Dermis blood vessel endothelial cell (primary cell): ENCODE measurements at regions not wholly inside any gene's neighbourhood (a gene's known extent, or its start where the extent isn't known, plus 50 kb on each side); places are given as distances from the start of the nearest gene placed in this dataset.
A peak's percentile ranks its signal among the peaks of the same experiment; 100 is the strongest.
"Not testable (repeated sequence)": the region's sequence is repeated elsewhere in the genome, so short reads cannot be mapped to it uniquely, and the experiment has no call there.

Experiments
- DNase-seq: peaks from one replicate; pipeline ENCODE4 v3.0.0; 2010

DNA sequence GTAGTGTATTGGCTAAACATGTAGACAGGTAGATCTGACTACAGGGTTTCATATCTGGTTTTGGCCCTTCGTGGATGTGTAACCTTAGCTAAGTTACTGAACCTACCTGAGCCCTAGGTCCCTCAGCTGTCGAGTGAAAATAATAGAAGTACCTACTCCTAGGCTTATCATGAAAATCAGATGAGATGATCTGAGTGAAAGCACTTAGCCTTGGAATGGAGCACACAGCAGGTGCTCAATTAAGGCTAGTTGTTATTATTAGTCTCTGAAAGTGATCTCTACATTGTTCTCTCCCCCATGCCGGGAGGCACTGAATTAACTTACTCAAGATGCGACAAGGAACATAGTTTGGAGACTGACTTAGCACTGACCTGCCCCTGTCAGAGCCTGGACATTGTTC, 174.7 kb upstream of the ZNF217 start:
- no peak for DNase-seq

DNA sequence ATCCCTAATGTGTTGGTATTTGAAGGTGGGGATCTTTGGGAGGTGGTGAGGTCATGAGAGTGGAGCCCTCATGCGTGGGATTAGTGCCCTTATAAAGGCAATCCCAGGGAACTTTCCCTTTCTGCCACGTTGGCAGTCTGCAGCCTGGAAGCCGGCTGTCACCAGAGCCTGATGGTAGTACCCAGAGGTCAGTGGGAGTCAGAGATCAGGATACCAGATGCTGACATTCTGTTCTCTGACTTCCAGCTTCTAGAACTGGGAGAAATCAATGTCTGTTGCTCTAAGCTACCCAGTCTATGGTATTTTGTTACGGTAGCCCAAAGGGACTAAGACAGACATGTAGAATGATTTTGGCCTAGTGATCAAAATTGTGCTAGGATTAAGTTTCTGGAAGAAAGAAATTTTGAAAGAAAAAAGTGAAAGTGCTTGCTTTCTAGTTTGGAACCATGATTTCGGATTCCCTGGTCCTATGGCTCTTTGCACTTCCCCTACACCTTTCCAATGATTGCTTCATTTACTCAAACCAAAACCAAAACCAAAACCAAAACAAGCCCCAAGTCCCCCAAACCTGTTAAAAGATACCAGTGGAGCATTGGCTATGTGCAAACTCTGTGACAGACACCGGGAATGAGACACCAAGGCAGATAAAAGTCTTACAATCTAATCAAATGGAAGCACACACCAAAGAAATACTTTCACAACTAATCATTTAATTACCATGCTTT, 173.7 kb upstream of the ZNF217 start:
- DNase-seq = no peak

DNA sequence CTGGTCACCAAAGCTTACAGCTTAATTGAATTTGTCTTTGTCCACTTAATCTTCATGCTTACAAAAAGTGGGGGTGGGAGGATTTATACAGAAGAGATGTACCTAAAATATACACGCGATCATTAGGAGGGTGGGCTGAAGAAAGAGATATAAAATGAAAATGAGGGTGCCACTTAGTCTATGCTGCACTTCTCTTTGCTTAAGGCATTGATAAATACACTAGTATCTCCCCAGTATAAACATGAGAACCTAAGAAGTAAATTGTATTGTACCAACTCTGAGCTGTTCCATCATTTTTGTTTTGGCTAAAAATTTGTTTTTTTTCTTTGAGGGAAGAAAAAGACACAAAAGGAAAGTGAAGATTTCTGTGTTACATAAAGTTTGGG, 170.8 kb upstream of the ZNF217 start:
- DNase-seq = no peak

DNA sequence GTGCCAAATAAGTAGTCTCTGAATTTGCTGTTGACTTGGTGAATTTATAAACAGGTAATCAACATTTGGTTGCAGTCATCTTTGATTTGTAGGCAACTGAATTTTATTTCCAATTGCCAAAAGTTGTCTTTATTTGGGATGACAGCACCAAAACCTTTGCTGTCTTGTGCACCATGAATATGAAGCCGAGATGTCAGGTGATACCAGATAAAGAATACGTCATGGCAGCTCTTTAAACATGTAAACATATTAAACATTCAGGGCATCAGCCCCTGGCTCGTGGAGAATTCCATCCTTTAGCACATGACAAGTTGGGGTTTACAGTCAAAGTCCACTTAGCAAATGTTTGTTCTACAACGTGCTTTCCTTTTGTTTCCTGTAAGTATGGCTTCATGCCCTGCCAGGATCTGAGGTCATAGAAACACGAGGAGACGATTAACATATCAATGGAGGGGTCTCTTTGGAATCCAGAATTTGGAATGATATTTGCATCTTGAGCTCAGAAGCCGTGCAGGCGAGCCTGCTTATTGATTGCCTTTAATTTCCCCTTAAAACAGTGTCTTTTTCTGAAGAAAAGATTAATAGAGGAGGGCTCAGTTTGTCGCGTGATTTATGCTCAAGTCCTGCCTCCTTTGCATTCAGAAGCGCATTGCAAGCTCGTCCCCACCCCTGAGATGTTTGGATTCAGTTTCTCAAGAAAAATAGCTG, 170.2 kb upstream of the ZNF217 start:
- DNase-seq = peak; percentile 47

DNA sequence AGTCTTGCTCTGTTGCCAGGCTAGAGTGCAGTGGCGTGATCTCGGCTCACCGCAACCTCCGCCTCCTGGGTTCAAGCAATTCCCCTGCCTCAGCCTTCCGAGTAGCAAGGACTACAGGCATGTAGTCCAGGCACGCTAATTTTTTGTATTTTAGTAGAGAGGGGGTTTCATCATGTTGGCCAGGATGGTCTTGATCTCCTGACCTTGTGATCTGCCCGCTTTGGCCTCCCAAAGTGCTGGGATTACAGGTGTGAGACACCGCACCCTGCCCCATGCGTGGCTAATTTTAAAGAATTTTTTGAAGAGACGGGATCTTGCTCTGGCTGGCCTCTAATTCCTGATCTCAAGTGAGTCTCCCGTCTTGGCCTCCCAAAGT, 168.8 kb upstream of the ZNF217 start:
- DNase-seq = not testable (repeated sequence)

DNA sequence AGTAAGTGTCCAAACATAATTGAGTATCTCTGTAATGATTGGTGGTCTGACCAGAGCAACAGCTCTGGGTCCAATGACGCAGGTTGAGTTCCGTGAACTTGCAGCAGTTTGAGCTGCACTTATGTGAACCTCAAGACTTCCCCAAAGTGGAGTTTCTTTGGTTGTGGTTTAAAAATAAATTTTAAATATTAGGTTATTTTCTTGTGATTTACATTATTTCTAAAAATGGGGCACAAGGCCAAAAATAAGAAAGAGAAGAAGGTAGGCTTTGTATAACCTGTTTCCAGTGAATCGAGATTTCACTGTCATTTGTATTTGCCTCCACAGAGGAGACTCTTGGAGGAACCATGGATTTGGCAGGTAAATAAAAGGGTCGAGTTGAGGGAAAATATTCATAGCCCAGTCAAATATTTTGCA, 166.4 kb upstream of the ZNF217 start:
- no peak for DNase-seq

DNA sequence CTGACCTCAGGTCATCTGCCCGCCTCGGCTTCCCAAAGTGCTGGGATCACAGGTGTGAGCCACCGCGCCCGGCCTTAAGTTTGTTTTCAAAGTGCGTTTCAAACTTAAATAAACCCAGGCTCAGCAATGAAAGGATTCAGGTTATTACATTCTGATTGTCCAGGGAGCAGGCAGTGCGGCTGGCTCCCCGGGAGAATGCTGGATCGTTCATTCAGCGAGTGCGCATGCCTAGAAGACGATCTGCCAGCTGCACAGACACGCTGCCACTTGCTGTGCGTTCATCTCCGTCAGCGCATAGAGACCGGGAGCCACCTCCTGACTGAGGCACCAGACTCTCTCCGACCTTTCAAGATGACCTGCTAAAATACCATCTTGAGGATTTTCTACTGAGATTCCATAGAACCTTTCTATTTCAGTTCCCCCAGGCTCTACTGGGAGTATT, 163.9 kb upstream of the ZNF217 start:
- DNase-seq = peak; percentile 28

DNA sequence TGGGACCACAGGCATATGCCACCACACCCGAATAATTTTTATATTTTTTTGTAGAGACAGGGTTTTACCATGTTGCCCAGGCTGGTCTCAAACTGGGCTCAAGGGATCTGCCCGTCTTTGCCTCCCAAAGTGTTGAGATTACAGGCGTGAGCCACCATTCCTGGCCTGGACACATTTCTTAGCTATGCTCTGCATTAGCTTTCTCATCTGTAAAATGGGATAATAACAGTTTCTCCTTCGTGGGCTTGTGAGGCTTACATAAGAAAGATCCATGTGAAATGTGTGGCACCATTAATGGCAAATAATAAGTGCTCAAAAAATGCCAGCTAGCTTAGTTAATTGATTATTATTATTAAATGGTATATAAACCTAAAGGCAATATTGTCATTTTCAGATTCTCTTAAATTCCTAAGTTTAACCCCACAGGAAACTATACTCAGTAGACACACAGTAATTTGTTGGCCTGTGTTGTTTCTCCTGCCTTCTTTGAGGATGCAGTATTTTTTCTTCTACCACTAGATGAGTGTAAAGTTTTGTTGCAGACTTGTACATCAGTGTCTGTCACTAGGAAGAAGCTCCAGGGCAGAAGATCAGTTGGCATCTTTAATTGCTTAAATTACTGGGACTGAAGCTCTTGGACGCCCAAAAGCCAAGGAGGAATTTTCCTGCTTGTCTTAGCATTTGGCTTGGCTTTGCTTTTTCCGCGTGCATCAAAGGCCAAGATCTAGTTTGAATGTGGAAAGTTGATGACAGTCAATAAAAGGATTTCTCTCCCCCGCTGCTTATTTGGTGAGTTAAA, 162.3 kb upstream of the ZNF217 start:
- DNase-seq = no peak

DNA sequence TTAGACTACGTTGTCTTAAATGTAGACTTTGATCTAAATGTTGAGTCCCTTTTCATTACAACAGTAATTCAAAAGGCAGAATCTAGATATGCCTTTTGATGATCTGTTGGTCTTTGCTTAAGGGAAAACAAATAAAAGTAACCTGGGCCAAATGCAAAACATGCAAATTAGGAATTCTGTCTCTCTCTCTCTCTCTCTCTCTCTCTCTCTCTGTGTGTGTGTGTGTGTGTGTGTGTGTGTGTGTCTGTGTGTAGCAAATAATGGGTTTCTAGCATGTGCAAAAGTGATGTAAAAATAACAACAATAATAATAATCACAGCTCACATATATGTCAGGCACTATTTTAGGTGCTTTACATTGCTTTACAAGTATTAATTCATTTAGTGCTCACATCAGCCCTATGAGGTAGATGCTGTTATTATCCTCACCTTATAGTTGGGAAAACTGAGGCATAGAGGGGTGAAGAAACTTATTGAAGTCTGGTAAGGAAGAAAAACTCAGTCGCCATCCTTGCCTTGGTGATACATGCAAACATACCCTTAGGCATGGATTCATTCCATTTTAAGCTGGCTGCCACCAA, 160.3 kb upstream of the ZNF217 start:
- no peak for DNase-seq

DNA sequence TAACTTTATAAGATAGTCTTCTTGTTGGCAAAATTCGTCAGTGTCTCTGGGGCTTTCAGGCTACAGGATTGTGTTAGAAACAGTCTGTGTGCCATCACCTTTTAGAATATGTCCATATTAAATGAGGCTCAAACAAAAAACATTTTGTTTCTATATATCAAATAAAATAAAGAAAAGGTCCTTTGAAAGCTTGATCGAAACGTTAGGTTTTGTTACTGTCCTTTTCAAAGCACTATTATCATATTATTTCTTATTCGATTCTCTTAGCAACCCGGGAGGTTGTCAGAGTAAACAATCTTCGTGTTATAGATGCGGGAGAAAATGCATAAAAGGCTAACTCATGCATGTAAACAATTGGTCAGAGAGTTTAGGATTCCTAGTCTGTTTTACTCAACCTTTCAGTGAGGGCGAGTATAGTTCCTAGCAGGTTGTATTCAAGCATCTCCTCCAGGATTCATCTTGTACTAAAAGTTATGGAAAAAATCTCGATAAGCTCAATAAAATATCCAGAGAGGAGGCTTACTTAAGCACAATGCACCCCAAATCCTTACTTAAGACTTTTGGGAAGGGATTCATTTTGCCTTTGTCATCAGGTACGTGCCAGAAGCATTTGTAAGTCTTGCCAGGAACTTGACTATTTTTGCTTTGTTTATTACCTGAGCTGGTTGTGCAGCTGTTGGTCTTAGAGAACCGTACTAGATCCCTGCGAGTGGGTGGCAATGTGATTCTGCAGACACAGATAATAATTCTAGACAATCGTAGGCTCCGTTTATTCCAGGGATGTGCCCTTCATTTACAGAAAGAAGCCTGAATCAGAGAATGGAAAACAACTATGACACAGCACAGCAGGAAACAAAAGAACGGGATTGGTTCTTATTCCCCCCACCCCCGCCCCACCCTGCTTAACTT, 159.6 kb upstream of the ZNF217 start:
- DNase-seq = peak; percentile 16

DNA sequence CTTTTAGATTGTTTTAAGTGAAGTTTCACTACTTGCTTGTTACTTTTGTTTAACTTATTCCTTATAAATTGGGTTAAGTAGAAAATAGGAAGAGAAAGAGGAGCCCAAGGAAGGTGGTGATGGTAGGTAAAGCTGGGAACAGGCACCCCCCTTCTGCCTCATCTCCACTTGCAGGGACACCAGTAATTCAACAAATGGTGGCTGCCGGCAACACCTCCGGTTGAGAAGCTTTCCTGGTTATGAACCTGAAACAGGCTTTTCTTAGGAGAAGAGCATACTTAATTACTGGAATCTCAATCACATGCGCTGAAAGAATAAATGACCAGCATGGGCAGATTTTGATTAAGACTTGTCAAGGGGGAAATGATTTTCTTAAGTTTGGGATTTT, 158.9 kb upstream of the ZNF217 start:
- DNase-seq = no peak

DNA sequence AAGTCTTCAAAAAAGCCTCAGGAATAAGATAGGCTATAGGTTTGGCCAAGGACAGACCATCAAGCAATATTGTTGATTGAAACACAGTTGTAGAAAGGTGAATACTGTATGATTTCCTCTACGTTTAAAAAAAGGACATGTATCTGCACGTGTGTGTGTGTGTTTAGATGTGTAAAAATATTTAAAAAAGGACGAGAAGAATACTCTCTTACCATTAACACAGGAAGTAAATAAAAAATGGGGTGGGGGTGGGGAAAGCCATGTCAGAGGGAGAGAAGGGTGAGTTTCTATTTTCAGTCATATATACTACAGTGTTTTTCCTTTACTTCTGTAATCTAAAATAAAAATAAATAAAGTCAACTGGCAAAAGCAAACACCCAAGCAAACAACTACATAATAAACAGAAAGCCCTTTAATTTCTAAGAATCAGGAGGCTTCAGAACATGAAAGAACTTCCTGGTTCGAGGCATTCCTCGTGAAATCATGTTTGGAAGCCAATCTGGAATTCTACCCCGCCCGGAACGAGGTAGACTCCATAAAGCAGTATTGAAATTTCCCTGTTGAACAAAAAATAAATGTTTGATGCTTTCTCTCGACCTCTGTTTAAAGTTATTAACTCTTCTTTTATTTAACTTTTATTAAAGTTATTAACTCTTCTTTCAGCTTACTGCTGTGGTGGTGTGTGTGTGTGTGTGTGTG, 158.1 kb upstream of the ZNF217 start:
- peak; percentile 21 for DNase-seq

DNA sequence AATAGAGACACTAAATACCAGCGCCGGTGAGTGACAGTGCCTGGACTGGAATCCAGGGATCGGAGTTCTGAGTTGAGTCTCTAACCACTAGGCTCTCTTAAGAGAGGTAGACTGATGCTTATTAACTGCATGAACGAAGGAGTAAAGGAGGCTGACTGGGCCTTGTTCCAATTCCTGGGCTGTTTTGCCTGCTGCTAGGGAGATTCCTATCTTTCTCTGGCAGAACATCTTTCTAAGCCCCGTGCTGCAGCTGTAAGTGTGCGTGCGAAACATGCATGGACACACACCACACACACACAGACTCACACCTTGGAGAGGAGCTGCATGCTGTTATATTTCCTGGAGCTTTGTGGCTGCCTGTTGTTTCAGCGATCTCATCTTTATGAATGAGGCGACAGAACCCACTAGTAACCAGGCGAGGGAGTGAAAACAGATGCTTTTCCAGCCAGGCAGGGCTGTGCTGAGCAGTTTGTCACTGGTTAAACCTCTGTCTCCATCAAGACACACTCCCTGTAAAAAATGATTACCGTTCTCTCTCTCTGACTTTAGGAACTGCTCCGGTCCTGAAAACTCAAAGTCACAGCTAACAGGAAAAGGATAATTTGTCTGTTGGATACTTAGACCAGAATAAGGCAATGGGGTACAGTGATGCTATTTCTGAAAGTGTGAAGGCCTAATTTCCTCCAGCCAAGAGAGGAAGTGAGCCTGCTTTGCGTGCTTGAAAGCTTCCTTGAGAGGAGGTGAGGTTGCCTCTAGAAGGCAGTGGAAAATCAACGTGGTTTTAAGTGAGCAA, 157.4 kb upstream of the ZNF217 start:
- peak; percentile 52 for DNase-seq

DNA sequence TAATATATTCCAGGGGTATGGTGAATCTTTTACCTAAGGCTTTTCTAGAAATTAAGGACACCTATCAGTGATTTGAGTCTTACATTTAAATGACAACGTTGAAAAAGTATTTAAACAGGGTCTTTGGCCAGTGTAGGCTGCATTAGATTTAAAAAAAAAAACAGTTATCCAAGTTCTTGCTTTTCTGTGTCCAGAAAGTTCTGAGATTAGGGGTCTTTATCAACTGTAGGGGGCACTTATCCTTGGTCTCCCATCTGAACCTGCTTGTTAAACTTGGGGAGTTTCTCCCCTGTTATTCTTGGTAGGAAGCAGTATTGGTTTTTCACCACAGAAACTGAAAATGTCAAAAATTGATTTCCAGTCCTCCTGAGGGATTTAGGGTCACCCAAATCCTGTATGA, 155.9 kb upstream of the ZNF217 start:
- no peak for DNase-seq

DNA sequence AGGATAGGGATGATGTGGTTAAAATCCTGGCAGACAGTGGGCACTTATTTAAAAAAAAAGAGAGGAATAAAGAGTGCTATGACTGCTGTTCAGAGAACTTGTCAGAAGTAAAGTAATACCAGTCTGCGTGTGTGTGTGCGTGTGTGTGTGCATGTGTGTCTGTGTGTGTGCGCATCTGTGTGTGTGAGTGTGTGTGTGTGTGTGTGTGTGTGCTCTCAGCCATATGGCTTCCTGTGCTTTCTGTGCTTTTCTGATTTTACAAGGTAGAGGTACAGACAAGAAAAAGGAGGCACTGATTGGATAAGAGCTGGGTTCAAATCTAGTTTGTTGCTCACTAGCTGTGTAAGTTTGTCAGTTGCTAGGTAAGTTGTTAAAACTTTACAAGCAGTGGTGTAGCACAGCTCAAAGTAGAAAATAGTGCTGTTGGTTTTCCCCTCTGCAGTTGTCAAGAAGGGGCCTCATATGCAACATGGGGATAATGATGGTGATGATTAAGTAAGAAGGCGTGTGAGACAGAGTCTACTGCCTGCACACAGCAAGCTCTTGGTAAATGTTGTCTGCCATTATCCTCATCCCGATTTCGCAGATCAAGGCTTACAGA, 155.3 kb upstream of the ZNF217 start:
- DNase-seq = no peak

DNA sequence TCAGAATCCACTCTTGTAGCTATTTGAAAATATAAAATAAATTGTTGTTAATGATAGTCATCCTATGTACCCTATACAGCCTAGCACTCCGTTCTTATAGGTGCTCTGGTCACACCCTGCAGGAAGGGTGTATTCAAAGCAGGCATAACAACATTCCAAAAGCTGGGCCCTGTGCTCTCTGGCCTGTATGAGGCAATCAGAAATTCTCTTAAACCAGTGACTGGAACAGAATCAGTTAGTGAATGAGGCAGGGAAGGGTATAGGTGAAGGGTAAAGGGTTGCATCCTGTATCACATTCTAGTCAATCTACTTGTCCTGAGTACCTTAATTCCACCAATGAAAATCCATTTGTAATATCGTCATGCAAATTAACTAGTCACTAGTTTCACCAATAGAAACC, 154.5 kb upstream of the ZNF217 start:
- DNase-seq = no peak

DNA sequence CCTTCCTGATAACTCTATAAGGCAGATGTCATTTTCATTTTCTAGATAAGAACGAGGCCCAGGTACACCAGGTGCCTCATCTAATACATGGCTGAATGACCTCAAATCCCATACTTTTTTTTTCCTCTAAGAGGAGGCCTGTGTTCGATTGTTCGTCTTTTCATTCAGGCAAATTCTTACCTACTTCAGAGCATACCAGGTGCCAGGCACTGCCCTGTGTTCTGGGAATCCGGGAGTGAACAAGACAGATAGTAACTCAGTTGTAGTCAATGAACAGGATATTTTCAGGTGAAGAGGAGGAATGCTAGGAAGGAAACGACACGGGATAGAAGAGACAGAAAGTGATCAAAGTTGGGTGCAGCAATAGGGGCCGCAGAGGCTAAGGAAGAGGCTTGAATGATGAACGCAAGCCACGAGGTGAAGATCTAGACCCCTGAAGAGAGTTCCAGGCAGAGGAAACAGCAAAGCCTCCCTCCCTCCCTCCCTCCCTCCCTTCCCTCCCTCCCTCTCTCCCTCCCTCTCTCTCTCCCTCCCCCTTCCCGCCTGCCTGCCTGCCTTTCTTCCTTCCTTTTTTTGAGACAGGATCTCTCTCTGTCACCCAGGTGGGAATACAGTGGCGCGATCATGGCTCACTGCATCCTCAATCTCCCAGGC, 150.1 kb upstream of the ZNF217 start:
- DNase-seq = no peak

DNA sequence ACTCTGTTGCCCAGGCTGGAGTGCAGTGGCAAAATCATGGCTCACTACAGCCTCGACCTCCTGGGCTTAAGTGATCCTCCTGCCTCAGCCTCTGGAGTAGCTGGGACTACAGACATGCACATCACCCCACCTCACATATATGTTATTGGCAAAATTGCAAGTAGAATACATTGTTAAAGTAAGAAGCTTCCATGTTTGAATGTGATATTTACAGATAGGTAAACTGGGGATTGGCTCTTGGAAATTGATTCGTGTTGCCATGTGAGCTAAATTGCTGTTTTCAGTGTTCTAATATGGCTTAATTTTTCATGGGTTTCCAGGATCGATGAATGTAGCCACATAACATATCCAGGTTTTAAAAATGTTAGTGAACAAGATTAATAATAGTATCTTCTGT, 149.0 kb upstream of the ZNF217 start:
- DNase-seq = no peak

DNA sequence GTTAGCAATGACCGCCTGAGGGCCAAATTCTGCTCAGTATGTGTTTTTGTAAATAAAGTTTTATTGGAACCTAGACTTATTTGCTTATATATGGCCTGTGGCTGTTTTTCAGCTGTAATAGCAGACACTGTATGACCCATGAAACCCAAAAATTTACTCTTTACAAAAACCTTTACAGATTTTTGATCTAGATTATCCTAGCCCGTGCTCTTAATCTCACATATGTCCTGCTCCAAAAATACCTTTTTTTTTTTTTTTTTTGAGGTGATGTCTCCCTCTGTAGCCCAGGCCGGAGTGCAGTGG, 148.0 kb upstream of the ZNF217 start:
- no peak for DNase-seq
